GM12878 (cell line): ENCODE measurements at regions not wholly inside any gene's neighbourhood (a gene's known extent, or its start where the extent isn't known, plus 50 kb on each side); places are given as distances from the start of the nearest gene placed in this dataset.

Experiments
- ATF2 ChIP-seq: IDR thresholded peaks from 2 replicates; pipeline ENCODE4 v1.6.1; 2012; ENCODE audit warnings: low read length, inconsistent platforms
- CEBPB ChIP-seq, 2 experiments: fragments of 150-350 bp in 1 of 2; IDR thresholded peaks; 2 replicates each; pipeline ENCODE4 v1.6.1; 2012 to 2014; ENCODE audit warnings: low read depth in 2 of 2, low read length in 2 of 2, borderline replicate concordance in 1 of 2, inconsistent platforms in 1 of 2
- CTCF ChIP-seq, 3 experiments: IDR thresholded peaks in 2 of 3; conservative IDR thresholded peaks in 1 of 3; 2 replicates each; pipeline ENCODE4 v1.5.1; 2011; ENCODE audit warnings: low read depth in 3 of 3, low read length in 3 of 3, mild to moderate bottlenecking in 3 of 3, control low read depth in 2 of 3, moderate library complexity in 2 of 3, inconsistent platforms in 1 of 3, mixed read lengths in 1 of 3; ENCODE audit not compliant: control insufficient read depth in 2 of 3, insufficient read depth in 1 of 3; ENCODE audit errors: extremely low read depth in 1 of 3
- E2F4 ChIP-seq: IDR thresholded peaks from 2 replicates; pipeline ENCODE4 v1.6.1; 2012; ENCODE audit warnings: low read depth, low read length, improper control_type of control experiment
- GATAD2B ChIP-seq: fragments of 450-650 bp; conservative IDR thresholded peaks from 2 replicates; pipeline ENCODE4 v1.6.1; 2017; ENCODE audit warnings: low read depth, mild to moderate bottlenecking, moderate library complexity
- PAX5 ChIP-seq: IDR thresholded peaks from 2 replicates; pipeline ENCODE4 v1.6.1; 2011; ENCODE audit warnings: low read depth, low read length, borderline replicate concordance
- POLR2A ChIP-seq: IDR thresholded peaks from 2 replicates; pipeline ENCODE4 v1.6.1; 2011; ENCODE audit warnings: low read depth, mild to moderate bottlenecking, low read length
- POLR2AphosphoS5 ChIP-seq: IDR thresholded peaks from 2 replicates; pipeline ENCODE4 v1.6.1; 2011; ENCODE audit warnings: mild to moderate bottlenecking, low read length, inconsistent platforms
- SIN3A ChIP-seq: IDR thresholded peaks from 2 replicates; pipeline ENCODE4 v1.6.1; 2012; ENCODE audit warnings: low read depth, low read length, improper control_type of control experiment
- SP1 ChIP-seq: IDR thresholded peaks from one replicate; pipeline ENCODE4 v1.6.1; 2011; ENCODE audit warnings: low read depth, low read length
- TAF1 ChIP-seq: IDR thresholded peaks from 2 replicates; pipeline ENCODE4 v1.6.1; 2011; ENCODE audit warnings: mild to moderate bottlenecking, low read depth, low read length, borderline replicate concordance

GRCh38 chr14:61614693-61615092 is 80.6 kb upstream of the HIF1A start:
- TF ChIP-seq E2F4 (no peak), CTCF (IDR thresholded peaks at IDR 0.05 in 2 of 3, conservative IDR thresholded peaks at IDR 0.05 in 1 of 3; ENCODE audit: control insufficient read depth in 2 of 3, extremely low read depth in 1 of 3, insufficient read depth in 1 of 3, low read depth in 3 of 3, low read length in 3 of 3) (no peak), SIN3A (no peak), TAF1 (no peak), POLR2A (no peak), SP1 (no peak), PAX5 (no peak), ATF2 (no peak), POLR2AphosphoS5 (no peak), GATAD2B (no peak), CEBPB (IDR thresholded peaks at IDR 0.05; ENCODE audit: borderline replicate concordance in 1 of 2, low read depth in 2 of 2, low read length in 2 of 2) (no peak)
